ENCODE measurements at regions not wholly inside any gene's neighbourhood (a gene's known extent, or its start where the extent isn't known, plus 50 kb on each side); places are given as distances from the start of the nearest gene placed in this dataset.

GRCh38 chr10:10587744-10588393 is 429.8 kb upstream of the CELF2 start:
- no peak for DNase-seq
- ATAC-seq: no peak

- DNase-seq: peak; percentile 6
- peak; percentile 74 for ATAC-seq
Measured at GRCh38 chr10:10589540-10590303, 427.9 kb upstream of the CELF2 start.

DNA sequence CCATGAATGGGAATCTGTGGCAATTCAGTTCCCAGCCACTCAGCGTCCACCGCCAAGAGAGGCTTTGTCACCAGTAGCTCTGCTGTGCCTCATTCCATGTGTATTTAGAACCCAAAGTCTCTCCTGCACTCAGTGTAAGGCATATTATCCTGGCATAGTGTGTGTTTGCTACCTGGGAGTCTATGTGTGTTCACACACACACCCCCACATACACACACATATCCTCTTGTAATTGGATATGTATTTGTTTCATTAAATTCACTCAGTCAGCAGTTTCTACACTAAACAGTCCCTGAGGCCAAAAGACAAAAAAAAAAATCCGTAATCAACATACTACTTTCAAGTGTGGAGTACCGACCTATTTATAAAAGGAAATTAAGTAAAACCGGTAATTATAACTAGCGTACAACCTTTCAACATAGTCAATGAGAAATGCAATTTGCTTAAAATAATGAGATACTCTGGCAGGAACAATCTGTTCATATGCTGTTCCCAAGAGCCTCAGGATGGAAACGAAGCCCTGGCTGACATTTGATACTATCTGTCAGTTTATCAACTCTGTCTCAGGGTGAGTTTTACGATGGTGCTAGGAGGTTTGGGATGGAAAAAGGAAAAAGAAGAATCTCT is 425.8 kb upstream of the CELF2 start:
- DNase-seq (no peak), ATAC-seq (no peak)

DNA sequence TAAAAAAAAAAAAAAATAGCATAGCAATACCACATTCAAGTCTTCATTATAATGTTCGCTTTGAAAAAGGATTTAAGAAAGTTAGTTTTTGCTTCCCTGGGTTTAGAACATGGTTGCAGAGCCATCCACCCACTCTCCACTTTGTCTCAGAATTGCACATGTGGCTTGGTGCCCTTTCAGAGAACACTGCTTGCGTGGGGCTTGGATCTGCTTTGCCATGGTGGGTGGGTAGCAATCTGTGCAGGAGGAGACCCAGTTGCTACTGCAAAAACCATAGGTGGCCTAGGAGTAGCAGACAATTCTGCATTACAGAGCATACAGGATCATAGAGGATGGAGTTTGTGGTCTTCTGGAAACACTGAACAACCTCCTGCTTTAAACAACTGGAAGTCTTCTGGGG is 421.4 kb upstream of the CELF2 start:
- no peak for DNase-seq
- ATAC-seq: no peak

DNA sequence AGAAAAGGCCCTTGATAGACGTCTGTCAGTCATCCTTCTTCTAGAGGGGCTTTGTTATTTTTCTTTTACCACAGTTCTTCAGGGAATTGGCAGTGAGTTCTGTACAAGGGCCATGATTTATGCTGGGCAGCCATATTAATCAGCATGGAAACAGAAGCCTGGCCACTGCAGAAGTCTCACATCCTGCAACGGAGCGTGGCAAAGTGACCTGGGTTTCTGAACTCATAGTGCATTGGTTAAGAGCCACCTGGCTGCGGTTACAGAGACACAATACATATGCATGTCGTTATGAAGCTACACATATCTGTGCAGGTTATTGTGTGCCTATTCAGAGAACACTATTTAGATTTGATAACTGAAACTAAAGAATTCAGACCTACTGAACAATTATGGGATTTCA is 419.4 kb upstream of the CELF2 start:
- ATAC-seq (no peak), DNase-seq (no peak)

GRCh38 chr10:10600004-10600403 is 417.7 kb upstream of the CELF2 start:
- DNase-seq: no peak

GRCh38 chr10:10605551-10606081 is 412.1 kb upstream of the CELF2 start:
- no peak for ATAC-seq
- DNase-seq: no peak

More at GRCh38 chr10:10600004-10600403, 417.7 kb upstream of the CELF2 start:
- no peak for ATAC-seq

DNA sequence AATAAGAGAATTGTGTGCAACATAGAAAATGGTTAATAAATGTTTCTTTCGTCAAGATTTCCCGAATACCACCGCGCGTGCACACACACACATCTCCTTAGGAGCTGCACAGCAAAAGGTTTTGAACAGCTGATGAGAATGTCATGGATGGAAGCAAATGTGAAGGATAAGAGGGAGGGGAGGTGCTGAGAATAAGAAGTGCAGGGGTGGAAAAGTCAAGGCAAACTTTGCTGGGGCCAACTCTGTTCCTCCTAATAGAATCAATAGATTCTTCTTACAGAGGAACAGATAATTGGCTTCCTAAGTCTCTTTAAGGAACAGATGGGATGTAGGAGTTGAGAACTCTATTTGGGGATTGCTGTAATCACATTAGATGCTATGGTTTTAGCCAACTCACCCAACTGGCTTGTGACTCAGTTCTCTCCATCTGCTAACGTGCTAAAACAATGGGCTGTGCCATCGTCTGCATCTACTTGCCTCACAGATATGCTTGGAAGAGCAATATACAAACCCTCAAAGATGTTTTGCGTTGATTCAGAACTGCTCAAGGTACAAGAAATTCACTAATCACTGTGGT is 408.2 kb upstream of the CELF2 start:
- ATAC-seq (no peak), DNase-seq (no peak)

GRCh38 chr10:10610171-10610570 is 407.5 kb upstream of the CELF2 start:
- ATAC-seq: no peak
- DNase-seq: no peak

GRCh38 chr10:10612151-10612550 is 405.5 kb upstream of the CELF2 start:
- ATAC-seq (no peak), DNase-seq (no peak)

- DNase-seq (no peak), ATAC-seq (no peak)
Measured at GRCh38 chr10:10613656-10614244, 403.9 kb upstream of the CELF2 start.

DNA sequence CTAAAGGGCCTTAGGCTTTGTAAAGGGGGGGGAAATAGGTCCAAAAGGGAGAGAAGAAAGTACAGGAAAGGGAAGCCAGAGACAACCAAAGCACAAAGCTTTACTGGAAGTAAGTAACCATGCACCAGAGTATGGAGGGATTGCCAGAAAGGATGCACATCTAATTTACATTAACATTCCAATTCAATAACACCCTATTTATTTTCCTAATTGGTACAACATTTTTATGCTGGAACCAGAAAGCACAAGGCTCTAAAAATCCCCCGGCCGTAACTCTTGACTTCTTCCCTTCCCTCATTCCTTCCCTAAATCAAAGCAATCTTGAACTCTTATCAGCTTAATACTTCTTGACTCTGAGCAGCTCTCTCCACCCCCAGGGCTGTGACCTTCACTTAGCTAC is 400.0 kb upstream of the CELF2 start:
- DNase-seq: no peak

DNA sequence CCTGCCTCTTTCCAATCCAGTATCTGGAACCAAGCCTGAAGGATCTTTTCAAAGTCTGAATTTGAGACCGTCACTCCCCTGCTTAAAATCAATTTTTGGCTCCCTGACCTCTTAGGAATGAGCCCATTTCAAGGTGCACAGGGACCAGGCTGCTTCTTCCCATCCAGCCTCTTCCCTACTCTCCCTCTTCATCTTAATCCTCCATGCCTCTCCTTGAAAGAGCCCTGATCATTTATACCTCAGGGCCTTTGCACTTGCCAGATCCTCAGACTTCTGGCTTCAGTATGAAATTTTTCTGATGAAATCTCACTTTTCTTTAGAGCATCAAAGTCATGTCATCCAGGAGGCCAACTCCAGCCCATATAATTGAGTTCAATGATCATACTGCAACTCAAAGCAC is 399.5 kb upstream of the CELF2 start:
- DNase-seq (no peak), ATAC-seq (no peak)

More for the DNA sequence above, 400.0 kb upstream of the CELF2 start:
- no peak for ATAC-seq

DNA sequence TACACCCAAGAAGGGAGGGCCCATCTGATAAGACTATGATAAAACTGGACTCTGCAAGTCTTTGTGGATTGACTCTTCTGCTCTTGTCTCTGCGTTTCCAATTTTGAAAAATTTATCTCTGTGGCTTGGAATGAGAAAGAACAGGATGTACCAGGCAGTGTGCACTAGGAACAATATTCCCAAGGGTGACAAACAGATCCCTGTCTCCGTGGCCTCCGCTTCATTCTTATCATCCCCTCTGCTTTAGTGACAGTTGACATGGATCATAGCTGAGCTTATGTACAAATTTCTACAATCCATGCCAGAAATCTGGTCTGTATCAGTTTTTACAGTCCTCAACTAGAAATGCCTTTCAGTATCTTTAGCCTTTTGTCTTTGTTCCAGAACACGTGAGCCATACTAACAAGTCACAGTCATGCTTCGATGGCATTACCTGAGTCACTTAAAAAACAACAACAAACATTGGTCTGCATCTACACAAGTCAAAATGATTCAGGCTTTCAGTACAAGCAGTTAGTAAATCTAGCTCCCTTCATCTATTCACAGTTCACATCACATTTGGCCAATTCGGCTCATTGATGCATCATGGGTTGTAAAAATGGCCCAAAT is 393.6 kb upstream of the CELF2 start:
- DNase-seq (no peak), ATAC-seq (no peak)

DNA sequence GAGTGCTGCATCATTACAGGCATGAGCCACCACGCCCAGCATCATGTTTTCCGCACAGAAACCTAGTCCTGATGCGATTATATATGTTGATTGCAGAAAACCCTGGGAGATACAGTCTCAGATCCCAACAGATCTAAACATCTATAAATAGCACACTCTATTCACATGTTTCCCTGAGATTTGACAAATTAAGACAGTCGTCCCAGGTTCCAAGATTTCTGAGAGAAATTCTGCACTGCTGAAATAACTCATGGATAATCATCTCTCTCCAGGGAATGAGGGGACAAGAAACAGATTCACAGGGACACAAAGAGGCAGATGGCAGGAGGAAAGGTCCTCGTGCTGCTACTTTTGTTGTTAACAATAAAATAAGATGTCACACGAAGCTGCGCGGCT is 393.1 kb upstream of the CELF2 start:
- ATAC-seq (no peak), DNase-seq (no peak)

DNA sequence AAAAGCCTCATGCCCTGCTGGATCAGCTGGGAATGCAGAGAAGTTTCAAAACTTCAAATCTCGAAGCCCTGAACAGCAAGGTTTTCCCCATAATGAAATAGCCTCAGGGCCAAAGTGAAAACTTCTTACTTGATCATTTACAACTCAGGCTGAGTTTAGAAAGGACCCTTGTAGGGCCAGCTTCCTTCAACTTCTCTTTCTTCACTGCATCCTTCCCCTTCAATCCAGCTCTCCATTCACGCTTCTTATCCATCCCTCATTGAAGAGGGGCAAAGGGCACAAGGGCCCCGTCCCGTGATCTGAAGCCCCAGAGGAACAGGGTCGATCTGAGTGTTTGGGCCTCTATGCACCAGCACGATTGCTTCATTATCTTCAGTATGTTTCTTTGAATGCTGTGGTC is 392.2 kb upstream of the CELF2 start:
- ATAC-seq (no peak), DNase-seq (no peak)

- DNase-seq (no peak), ATAC-seq (no peak)
Measured at GRCh38 chr10:10626734-10627133, 390.9 kb upstream of the CELF2 start.

DNA sequence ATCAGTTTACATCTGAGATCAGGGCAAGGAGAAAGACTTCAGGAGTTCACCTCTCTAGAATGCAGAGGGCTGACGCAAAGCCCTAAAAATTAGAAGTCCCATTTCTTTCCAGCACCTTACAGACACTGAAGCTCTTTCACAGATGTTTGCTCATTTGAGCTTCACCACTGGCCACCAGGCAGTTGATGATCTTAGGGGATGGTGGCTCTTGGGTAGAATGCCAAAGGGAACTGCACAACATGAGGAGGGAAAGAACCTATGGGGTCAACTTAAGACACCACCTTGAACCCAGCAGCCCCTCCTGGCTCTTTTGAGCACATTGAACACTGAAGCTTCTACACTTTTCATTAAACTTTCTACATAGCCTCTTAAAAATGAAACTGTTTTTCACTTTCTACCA is 390.3 kb upstream of the CELF2 start:
- ATAC-seq: no peak
- DNase-seq: no peak

DNA sequence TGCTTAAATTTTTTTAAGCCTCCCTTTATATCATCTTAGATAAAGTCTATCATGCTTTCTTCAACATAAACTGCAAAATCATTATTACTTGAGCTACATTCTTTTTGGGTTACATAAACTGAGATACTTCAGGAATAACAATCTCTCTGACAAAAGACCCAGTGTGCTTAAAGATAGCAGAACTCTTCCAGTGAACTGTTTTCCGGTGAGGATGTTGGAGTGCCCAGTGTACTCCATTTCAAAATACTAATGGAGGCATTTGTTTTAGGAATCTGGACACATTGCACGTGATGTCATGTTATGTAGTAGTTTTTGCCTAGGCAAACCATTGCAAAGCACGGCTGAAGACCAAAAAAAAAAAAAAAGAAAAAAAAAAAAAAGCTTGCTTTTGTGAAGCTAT is 388.2 kb upstream of the CELF2 start:
- ATAC-seq (no peak), DNase-seq (no peak)

DNA sequence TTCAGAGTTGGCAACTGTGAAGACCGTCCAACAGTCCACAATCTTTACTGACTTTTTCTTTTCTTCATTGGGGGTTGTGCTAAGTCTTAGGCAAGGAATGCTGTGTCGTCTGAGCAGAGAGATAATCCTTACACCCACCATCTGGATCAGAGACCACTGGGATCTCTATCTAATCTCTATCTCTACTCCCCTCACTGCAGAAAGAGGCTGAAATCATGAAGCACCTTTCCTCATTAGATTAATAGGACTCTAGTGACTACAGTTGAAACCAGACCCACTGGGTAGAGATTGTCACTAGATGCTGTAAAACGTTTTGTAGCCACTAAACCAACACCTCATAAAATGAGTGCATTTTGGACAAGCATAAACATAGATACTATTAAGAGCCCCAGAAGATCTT is 387.4 kb upstream of the CELF2 start:
- no peak for DNase-seq
- ATAC-seq: no peak

- ATAC-seq (no peak), DNase-seq (no peak)
Measured at GRCh38 chr10:10630782-10631181, 386.9 kb upstream of the CELF2 start.

DNA sequence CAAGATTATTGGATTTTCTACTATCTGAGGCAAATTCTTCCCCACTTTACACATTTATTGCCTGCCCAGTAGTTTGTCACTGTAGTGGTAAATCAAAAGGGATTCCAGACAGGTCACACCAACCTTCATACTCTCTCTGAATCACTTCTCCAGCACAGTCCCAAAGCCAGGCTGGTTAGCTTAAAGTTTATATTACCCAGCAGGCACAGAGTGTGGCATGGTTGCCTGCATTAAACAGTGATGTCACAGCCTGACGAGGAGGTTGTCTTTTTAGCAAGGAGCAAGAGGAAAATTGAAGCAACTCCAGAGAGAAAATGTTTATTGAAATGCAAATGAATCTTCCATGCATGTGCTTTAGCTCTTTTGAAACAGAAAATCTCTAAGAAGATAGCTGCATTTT is 375.5 kb upstream of the CELF2 start:
- ATAC-seq (no peak), DNase-seq (no peak)

Data from stimulated activated naive CD8-positive, alpha-beta T cell treated with anti-CD3 and anti-CD28 coated beads, Interleukin-15, Interleukin-2, amounts not matched to agents 100 U/mL and 50 U/mL, for 24 hours (primary cell).